NCI-H1048 (cell line): ENCODE measurements at regions not wholly inside any gene's neighbourhood (a gene's known extent, or its start where the extent isn't known, plus 50 kb on each side); places are given as distances from the start of the nearest gene placed in this dataset.
"Not testable (repeated sequence)": the region's sequence is repeated elsewhere in the genome, so short reads cannot be mapped to it uniquely, and the experiment has no call there.

Source experiments
- DNase-seq: peaks from one replicate; lab custom pipeline; 2025; lab: John Stamatoyannopoulos, UW

- DNase-seq: no peak
These were observed 174.8 kb downstream of the POLR2M start for GRCh38 chr15:57881361-57881760.

- no peak for DNase-seq
These were observed 175.5 kb downstream of the POLR2M start for GRCh38 chr15:57881972-57882371.

GRCh38 chr15:57883701-57884100 lies 177.2 kb downstream of the POLR2M start:
- no peak for DNase-seq

GRCh38 chr15:57884936-57885335 lies 178.4 kb downstream of the POLR2M start:
- no peak for DNase-seq

GRCh38 chr15:57885435-57885834 lies 178.9 kb downstream of the POLR2M start:
- DNase-seq: no peak

- no peak for DNase-seq
These were observed 177.7 kb downstream of the ALDH1A2 start for GRCh38 chr15:57887825-57888224.

GRCh38 chr15:57890351-57890750 lies 175.2 kb downstream of the ALDH1A2 start:
- DNase-seq: no peak

- DNase-seq: no peak
These were observed 174.6 kb downstream of the ALDH1A2 start for GRCh38 chr15:57890878-57891277.

GRCh38 chr15:57892181-57892580 lies 173.3 kb downstream of the ALDH1A2 start:
- DNase-seq: no peak

GRCh38 chr15:57893040-57893439 lies 172.5 kb downstream of the ALDH1A2 start:
- DNase-seq: no peak

- DNase-seq: no peak
These were observed 170.2 kb downstream of the ALDH1A2 start for GRCh38 chr15:57895291-57895690.

- no peak for DNase-seq
These were observed 169.4 kb downstream of the ALDH1A2 start for GRCh38 chr15:57896114-57896513.

GRCh38 chr15:57896899-57897298 lies 168.6 kb downstream of the ALDH1A2 start:
- DNase-seq: not testable (repeated sequence)

GRCh38 chr15:57897870-57898269 lies 167.6 kb downstream of the ALDH1A2 start:
- no peak for DNase-seq

- no peak for DNase-seq
These were observed 163.4 kb downstream of the ALDH1A2 start for GRCh38 chr15:57902155-57902554.
